Right renal pelvis (tissue), 4 donors: ENCODE measurements at regions not wholly inside any gene's neighbourhood (a gene's known extent, or its start where the extent isn't known, plus 50 kb on each side); places are given as distances from the start of the nearest gene placed in this dataset.

Experiments used
- DNase-seq, 4 donors: peaks; one replicate each; pipeline ENCODE4 v3.0.0-alpha.2; 2013; ENCODE audit warnings: low read depth in 4 of 4, low spot score in 3 of 4, missing footprints in 1 of 4

DNA sequence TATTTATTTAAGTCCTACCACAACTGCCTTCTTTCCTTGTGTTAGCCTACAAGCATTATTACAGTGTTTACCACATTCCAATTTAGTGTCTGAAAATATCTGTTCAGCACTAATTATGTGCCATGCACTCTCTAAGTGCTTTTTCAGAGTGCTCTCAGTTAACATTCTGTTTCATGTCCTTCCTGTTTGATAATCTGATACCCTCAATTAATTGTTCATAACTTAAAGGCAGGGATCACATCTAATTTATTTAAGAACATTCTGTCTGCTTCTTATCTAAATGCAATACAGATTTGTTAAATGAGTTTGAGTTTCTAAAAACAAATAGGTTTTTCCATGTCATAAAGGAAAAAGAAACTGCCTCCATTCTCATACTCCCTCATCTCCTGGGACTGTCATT, 649.6 kb upstream of the ATXN8OS start:
- no peak for DNase-seq

DNA sequence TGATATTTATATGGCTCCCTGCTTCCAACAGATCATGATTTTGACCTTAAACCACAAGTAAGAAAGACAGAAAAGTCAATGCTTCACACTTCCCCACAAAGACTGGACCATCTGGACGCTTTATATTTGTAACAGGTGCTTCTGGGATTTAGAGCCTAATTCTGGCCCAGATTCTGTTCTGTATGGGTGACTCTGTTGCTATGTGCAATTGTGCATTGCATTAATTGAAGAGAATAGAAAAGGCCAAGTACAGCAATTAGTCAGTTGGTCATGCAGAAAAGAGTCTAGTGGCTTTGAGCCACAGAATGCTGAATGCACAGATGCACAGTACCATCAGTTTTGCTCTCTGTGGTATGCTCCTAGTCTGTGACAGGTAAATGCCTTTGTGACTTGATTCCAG, 657.4 kb upstream of the ATXN8OS start:
- DNase-seq = no peak

DNA sequence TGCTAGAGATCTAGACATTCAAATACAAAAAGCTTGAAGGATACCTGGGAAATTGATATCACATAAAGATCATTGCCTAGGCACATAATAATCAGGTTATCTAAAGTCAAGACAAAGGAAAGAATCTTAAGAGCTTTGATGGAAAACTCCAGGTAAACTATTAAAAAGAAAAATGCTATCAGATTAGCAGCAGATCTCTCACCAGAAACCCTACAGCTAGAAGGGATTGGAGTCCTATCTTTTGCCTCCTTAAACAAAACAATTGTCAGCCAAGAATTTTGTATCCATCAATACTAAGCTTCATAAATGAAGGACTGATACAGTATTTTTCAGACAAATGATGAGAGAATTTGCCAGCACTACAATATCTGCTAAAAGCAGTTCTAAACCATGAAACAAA, 682.4 kb upstream of the ATXN8OS start:
- no peak for DNase-seq

DNA sequence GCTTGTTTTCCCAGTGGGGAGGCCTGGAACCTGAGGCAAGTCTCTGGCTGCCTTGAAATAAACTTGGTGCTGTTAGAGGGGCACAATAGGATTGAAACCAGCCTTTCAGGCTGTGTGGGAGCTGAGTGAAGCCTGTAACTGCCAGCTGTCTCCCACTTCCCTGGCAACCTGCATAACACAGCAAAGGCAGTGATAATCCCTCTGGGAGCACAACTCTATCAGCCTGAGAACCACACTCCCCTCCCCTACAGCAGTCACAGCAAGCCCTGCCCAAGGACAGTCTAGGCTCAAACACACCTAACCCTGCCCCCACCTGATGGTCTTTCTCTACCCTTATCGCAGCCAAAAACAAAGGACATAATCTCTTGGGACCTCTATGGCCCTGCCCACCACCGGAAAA, 683.8 kb upstream of the ATXN8OS start:
- DNase-seq = no peak

DNA sequence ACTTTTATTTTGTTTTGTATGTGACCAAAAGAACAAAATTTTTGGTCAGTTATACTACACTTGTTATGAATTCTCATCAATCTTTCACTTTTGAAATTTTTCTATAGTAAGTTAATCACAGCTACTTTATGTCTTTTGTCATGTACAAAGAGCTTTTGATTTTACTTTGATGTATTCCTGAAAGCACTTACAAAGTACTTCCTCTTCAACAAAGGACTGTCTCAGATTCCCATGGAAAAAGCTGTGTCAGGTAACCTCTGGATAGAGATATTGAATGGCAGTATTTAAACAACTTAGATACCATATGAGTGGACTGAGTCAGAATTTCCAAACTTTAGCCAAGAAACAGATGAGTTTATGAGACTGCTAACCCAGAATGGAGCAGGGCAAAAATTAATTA, 689.3 kb upstream of the ATXN8OS start:
- no peak for DNase-seq

DNA sequence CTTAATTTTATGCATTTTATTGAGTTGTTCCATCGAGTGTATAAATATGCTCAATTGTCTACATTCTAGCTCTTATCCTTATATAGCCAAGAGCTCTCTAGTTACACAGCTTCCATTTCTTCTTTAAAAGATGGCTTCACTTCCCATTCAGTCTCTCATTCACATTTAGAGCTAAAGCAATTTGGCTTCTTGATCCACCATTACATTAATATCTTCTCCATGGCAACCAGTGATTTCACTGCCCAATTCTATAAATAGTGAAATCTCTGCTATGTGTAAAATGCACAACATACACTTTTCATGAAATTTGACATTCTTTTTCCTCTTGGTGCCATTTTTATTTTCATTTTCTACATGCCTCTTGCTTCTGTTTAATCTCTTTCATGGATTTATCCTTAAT, 696.9 kb upstream of the ATXN8OS start:
- no peak for DNase-seq

DNA sequence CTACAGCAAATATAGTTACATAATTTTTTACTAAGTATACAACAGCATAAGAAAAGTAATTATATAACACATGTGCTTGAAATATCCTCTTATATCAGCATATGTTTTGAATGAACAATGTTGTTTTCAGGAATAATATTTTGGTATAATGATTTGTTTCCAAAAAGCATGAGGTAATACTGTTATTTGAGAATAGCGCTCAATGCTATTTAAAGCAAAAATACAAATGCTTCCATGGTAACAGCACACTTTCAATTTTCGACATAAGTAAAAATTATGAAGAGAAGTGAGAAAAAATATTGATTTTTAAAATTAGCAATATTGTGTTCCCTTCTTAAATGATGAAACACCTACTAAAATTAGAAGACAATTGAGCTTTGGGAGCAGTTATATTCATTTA, 715.9 kb upstream of the ATXN8OS start:
- DNase-seq = no peak

DNA sequence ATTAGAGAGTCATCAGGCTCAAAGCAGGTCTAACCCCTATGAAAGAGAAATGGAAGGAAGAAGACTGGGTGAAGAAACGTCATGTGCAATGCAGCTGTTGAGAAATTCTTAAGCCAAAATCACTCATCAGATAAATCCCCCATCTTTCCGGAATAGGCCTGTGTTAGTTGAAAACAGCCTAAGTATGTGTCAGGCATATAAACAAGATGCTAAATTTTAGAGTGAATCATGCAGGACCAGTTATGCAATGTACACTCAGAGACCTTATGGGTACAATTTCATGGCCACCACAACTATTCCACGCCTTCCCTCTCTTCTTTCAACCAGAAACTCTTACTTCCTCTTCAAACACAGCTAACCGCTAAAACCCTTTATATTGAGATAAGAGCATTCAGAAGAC, 717.7 kb upstream of the ATXN8OS start:
- no peak for DNase-seq

DNA sequence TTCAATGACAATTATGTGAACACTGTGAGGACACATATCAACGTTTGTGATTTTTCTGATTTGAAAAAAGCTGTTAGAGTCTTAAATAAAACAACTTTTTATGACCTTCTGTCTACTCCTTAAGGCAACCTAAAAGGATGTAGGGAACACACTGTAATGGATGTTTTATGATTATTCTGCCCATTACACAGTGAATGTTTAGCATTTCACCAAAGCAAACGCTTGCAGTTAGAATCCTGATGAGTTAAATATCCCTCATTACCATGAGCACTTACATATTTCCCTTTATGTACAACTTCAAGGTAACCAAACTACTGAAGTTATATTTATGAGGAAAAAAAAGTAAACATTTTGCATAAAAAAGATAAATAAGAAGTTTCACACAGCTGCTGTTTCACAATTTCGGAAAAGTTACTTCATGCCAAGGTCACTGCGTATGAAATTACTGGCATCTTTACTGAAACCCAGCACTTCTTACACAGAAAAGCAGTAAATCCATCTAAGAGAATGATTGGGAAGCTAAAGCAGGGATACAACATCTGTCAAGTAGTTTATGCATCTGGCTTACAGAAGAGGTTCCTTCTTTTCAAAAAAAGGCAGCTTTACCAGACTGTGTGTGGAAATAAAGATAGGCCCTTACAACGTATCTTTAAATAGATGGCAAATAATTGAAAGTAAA, 733.7 kb upstream of the ATXN8OS start:
- no peak for DNase-seq

DNA sequence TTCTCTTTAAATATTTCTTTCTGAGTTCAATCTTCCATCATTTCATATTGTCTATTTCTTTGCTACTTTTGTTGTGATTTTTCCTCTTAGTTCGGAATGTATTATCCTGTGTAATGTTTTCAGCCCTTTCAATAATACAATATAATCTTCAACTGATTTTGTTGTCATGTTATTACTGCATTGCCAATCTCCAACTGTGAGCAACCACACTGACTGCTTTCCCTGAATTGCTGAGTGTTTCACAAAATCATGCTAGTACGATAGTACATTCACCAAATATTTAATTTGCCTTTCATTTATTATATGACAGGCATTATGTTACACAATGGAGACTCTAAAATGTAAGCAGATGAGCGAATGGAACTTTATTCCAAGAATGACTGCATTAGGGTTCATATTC, 744.3 kb upstream of the ATXN8OS start:
- no peak for DNase-seq

DNA sequence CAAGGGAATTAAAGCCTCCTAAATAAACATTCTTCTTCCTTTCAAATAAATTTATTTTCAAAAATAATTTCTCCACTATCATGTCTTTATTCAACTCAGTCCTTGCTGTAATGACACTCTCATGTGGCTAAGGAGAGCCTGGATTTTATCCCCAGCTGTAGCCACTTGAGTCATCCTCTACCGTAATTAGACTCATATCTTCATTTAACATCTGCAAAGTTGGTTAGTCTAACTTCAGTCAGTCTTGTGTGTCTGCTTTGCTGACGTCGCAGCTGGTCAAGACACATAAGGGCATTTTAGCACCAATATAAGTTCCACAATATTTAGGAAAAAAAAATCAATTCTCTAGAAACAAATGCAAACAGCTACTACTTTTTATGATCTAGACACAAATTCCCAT, 776.4 kb upstream of the ATXN8OS start:
- DNase-seq = no peak

DNA sequence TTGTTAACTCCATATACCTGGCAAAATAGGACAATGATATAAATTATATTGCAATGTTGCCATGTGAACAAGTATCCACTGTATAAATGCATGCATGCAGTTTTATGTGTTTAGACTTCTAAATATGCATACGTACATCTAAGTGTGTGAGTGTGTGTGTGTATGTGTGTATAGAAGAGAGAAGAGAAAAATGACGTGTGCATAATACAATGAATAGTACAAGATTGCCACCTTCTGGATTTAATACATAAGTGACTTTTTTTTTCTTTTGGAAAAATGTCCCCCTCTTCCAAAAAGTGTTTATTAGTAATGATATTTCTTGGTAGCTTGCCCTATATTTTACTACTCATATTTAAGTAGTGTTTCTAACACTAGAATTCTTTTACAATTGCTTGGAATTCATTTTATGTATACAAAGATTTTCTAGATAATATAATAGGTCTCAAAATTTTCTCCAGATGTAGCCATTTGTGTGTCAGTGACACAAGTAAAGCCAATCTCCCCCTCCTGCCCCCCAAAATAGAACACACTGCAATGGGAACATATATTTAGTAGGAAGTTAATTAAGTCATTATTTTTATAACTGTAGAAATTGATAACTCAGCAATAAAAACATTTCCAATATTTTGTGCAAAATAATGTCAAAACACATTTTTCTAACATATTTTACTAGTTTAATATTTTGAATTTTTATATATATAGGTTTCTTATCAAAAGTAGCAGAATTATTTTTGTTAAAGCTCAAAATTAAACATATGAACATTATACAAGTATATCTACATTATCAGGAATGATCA, 783.3 kb upstream of the ATXN8OS start:
- DNase-seq = no peak

DNA sequence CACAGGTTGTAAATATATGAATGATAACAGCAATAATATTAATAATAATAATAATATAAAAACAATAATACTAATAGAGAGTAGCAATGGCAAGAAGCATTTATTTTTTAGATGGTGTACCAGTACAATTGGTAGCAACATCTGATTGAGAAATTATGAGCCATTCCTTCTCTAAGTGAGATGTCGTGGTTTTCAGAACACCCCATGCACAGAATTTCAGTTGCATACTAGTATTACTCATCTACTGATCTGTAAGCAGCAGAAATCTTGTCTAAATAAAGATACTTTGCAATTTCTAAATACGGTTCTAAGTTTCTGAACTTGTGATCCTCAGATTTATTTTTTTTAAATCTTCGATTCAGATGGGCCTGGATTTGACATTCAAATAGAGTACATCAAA, 788.0 kb upstream of the ATXN8OS start:
- DNase-seq = no peak

DNA sequence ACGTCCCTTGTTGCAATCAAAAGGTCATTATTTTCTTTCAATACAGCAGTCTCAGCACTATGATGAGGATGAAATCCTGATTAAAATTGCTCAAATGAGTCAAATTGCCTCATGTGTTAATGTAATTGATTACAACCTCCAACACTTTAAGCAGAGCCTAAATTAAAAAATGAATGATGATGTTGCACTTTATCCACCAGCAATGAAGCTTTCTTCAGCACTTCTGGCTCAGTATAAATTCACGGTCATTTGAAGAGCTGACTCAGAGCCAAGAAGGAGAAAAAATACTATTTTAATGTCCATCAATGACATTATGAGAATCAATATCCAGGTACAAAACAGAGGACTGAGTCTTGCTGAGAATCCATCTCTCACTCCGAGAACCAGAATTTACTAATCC, 792.6 kb upstream of the ATXN8OS start:
- no peak for DNase-seq

DNA sequence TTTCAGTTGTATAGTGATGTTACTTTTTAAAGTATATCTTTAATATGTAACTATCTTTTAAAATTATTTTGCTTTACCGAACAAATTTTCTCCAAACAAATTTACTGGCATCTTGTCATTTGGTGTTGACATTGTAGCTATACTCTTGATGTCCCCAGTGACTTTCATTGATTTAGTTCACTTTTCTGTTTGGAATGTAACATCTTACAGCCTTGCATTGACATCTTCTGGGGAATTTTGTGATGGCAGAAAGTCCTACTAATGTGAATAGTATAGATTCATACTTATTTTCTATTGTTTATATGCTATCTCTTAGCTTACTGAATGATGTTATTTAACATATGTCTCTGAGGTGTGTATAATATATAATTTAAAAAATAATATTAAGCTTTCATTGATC, 800.9 kb upstream of the ATXN8OS start:
- no peak for DNase-seq

DNA sequence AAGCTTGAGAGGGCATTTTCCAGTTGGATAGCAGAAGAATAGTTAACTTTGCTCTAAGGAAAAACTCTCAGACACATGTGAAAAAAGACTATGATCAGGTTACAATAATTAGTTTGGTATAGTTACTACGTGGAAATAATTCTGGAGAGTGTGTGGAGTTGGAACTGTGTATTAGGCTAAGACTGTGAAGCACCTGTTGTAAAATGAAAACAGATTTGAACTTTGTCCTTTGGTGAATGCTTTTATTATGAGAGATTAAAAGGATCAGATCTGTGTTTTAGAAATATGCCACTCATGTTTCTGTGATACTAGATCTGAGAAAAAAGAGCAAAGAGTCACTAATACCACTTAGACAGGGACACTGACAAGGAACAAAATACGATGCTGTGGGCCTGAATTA, 807.5 kb upstream of the ATXN8OS start:
- no peak for DNase-seq

DNA sequence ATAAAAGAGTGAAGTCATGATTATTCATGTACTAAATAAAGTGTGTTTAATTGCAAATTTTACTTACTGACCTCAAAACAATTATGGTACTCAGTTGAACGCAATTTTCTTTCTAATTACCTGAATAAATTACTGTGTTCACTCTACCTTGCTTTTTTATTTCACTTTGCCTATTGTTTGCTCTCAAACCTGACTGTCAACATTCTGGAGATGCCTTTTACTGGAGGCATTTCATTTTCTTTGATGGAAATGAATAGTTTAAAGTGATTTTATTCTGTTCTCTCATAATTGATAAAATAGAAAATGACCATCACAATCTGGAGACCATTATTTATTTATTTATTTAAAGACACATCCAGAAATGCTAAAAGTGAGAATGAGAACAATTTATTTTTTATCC, 811.5 kb upstream of the ATXN8OS start:
- no peak for DNase-seq

DNA sequence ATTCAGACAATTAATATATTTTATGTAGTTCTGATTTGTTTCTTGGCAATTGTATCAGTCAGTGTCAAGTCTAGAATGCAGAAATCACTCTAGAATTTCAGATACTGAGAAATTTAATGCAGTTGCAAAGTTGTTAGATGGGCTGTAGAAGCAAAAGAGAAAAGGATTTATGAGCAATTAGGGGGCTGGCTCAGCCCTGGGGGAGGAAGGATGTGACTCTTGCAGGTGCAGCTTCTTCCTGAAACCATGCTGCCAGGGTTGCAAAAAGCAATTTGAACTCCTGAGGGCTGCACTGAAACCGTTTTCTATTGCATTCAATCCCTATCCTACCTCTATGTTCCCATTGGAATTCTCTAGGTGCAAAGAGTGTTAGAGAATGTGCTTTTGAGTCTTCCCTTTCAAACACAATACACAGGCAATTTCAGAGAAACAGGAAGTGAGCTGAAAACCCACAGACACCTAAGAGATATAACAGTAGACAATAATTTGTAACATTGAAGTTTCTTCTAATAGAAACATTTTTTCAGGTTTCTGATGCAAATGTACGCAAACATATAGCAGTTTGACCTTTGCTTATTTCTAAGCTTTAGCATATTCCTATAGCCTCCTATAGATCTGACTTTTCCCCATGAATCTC, 814.7 kb upstream of the ATXN8OS start:
- DNase-seq = no peak

DNA sequence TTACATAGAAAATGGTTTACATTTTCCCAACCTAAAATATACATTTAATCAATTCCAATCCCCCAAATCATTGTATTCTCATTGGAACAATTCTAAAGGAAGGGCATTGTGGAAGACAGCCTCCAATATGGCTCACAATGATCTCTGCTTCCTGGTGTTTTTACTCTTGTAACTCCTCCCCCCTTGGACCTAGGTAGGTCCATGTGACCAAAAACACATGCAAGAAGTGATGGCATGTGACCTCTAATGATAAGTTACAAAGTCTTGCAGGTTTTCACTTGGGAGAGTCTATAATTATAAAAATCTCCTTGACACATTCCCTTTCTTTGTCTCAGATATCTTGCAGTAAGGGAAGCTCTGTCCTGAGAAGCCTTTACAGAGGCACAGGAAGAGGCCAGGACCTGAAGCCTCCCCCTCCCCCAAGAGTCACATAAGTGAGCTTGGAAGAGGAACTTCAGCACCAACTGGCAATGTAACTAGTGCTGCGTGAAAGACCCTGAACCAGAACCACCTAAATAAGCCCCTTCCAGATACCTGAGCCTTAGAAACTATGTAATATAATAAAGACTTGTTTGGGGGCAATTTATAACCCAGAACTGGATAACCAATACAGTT, 816.2 kb upstream of the ATXN8OS start:
- no peak for DNase-seq

DNA sequence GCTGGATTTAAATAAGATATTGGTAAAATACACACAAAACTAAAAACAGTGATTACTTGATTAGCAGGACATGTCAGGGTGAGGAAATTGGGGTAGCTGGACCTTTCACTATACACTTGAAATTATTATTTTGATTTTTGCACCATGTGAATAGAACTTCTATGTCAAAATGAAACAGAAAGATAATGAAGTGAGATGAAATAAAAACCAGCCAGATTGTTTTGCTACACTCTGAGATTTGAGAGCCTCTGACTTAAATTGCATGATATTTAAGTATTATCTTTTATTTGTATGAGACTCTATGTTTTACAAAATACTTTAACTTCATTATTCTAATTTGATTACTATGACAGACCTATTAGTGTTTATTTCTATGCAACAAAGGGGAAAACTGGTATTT, 819.6 kb upstream of the ATXN8OS start:
- DNase-seq = no peak

DNA sequence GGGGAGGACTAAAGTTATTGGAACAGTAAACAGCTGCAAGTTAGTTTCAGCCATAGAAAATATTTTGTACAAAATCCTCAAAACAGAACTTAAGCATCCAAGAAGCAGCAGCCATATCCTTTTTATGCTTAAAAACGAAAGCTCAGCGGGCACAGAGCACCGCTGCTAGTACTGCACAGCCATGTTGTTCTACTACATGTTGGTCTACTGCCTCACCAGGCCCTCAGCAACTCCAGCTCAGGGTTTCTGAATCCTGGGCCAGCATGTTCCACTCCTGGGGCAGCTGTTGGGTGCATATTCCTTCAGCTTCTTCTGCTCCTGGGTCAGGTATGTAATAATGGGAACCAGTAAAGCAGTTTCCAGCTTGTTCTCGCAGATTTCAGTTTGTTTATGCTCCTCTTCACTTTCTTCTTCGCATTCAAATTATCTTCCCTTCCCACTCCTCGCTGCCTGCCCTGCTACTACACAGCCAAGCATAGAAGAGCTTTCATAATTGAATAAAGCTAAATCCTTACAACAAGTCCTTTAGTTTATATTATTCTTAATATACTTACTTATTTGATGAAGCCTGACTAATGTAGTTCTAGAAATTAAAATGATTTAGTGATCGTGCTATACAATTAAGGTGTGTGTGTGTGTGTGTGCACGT, 820.5 kb upstream of the ATXN8OS start:
- no peak for DNase-seq
